22Rv1 (cell line): ENCODE measurements at regions not wholly inside any gene's neighbourhood (a gene's known extent, or its start where the extent isn't known, plus 50 kb on each side); places are given as distances from the start of the nearest gene placed in this dataset.

Experiments used
- H3K27ac ChIP-seq: fragments of 450-650 bp; 2 replicates; pipeline ENCODE4 v1.5.1; 2017
- CTCF ChIP-seq: fragments of 450-650 bp; IDR thresholded peaks from 2 replicates; pipeline ENCODE4 v1.5.1; 2017; ENCODE audit warnings: mild to moderate bottlenecking
- ZFX ChIP-seq: fragments of 450-650 bp; IDR thresholded peaks from 2 replicates; pipeline ENCODE4 v1.6.1; 2017; ENCODE audit warnings: antibody characterized with exemption, borderline replicate concordance

- no peak overlapping the region for H3K27ac ChIP-seq
- TF ChIP-seq ZFX (no peak), CTCF (no peak)
Measured at GRCh38 chr13:80263745-80264513, 77.0 kb downstream of the SPRY2 start.

GRCh38 chr13:80262051-80262695, 78.8 kb downstream of the SPRY2 start:
- no peak overlapping the region for H3K27ac ChIP-seq
- TF ChIP-seq ZFX (no peak), CTCF (no peak)

GRCh38 chr13:80259159-80259558, 81.8 kb downstream of the SPRY2 start:
- H3K27ac ChIP-seq: no peak overlapping the region

GRCh38 chr13:80256352-80256932, 84.5 kb downstream of the SPRY2 start:
- TF ChIP-seq ZFX: no peak
- TF ChIP-seq CTCF: no peak
- H3K27ac ChIP-seq: no peak overlapping the region

More at GRCh38 chr13:80259159-80259558, 81.8 kb downstream of the SPRY2 start:
- TF ChIP-seq CTCF: no peak
- TF ChIP-seq ZFX: no peak

GRCh38 chr13:80255946-80256345, 85.0 kb downstream of the SPRY2 start:
- H3K27ac ChIP-seq: no peak overlapping the region
- no peak for TF ChIP-seq CTCF
- TF ChIP-seq ZFX: no peak

GRCh38 chr13:80251403-80251802, 89.5 kb downstream of the SPRY2 start:
- H3K27ac ChIP-seq: no peak overlapping the region
- TF ChIP-seq ZFX (no peak), CTCF (no peak)

GRCh38 chr13:80250213-80250810, 90.6 kb downstream of the SPRY2 start:
- TF ChIP-seq CTCF: no peak
- no peak for TF ChIP-seq ZFX
- H3K27ac ChIP-seq: no peak overlapping the region
